ENCODE measurements at regions not wholly inside any gene's neighbourhood (a gene's known extent, or its start where the extent isn't known, plus 50 kb on each side); places are given as distances from the start of the nearest gene placed in this dataset.

- no peak for TF ChIP-seq CTCF (IDR thresholded peaks at IDR 0.05)
- no peak for TF ChIP-seq POLR2A (IDR thresholded peaks at IDR 0.05)
Observed at GRCh38 chr20:55667955-55668354, 337.4 kb downstream of the CBLN4 start.
